K562 (cell line): ENCODE measurements at regions not wholly inside any gene's neighbourhood (a gene's known extent, or its start where the extent isn't known, plus 50 kb on each side); places are given as distances from the start of the nearest gene placed in this dataset.

Source experiments
- ATAC-seq: fragments of 200-7000 bp; cut with Tn5 transposase; 3 replicates; pipeline ENCODE4 v1.9.1; 2020; ENCODE audit warnings: moderate library complexity
- BruUV-seq: library from RNA; stranded (reverse); fragments of 400-500 nt; replicated peaks from 2 replicates; lab custom pipeline; 2021; lab: Mats Ljungman, UMichigan
- CTCF ChIA-PET: fragments of 300-600 bp; formaldehyde crosslinking; extraction: SDS; loops from one replicate; lab custom pipeline; 2021; ENCODE audit warnings: low intra/inter-chr PET ratio; lab: Yijun Ruan, JAX
- POLR2A ChIA-PET: fragments of 300-600, 350-650 bp; sonication (Branson Sonifier 250); formaldehyde crosslinking; extraction: SDS; loops from one replicate; lab custom pipeline; 2021; ENCODE audit warnings: antibody characterized with exemption, inconsistent platforms; lab: Yijun Ruan, JAX
- DNase-seq, 4 experiments: peaks; one replicate each; pipeline versions ENCODE4 v3.0.0 to v3.0.0-alpha.2; 2011 to 2018; ENCODE audit warnings: low spot score in 3 of 4, mixed read lengths in 3 of 4; ENCODE audit errors: extremely low read depth in 1 of 4
- FAIRE-seq: peaks from 2 replicates; lab custom pipeline; 2011; peaks lifted over from hg19 to GRCh38; lab: Jason Lieb, UNC
- H2AFZ ChIP-seq: 2 replicates; pipeline ENCODE4 v1.6.0; 2011; ENCODE audit warnings: low read depth, low read length, control low read depth, inconsistent platforms
- H3K27ac ChIP-seq: fragments of 200-600 bp; 3 replicates; pipeline ENCODE4 v1.8.0; 2011; ENCODE audit warnings: low read depth, mild to moderate bottlenecking, control low read depth, inconsistent platforms, low read length, moderate library complexity, mixed read lengths; ENCODE audit errors: extremely low read depth
- H3K27me3 ChIP-seq, 2 experiments: fragments of 300-600 bp in 1 of 2; 2 replicates in 1 of 2; 3 replicates in 1 of 2; pipeline versions ENCODE4 v1.6.0 to v1.8.0; 2011; ENCODE audit warnings: inconsistent platforms in 2 of 2, low read length in 2 of 2, mild to moderate bottlenecking in 1 of 2, mixed read lengths in 1 of 2, moderate library complexity in 1 of 2; ENCODE audit not compliant: control insufficient read depth in 2 of 2, insufficient read depth in 2 of 2
- H3K36me3 ChIP-seq: fragments of 300-600 bp; 3 replicates; pipeline ENCODE4 v1.8.0; 2011; ENCODE audit warnings: mild to moderate bottlenecking, low read length, inconsistent platforms; ENCODE audit not compliant: control insufficient read depth, insufficient read depth
- H3K4me1 ChIP-seq, 2 experiments: fragments of 200-600 bp in 1 of 2; replicated peaks in 1 of 2; 2 replicates in 1 of 2; 3 replicates in 1 of 2; pipeline versions ENCODE4 v1.5.1 to v1.8.0; 2011; ENCODE audit warnings: inconsistent platforms in 2 of 2, low read length in 2 of 2, mild to moderate bottlenecking in 1 of 2, mixed read lengths in 1 of 2, moderate library complexity in 1 of 2; ENCODE audit not compliant: control insufficient read depth in 2 of 2, insufficient read depth in 2 of 2
- H3K4me2 ChIP-seq: 2 replicates; pipeline ENCODE4 v1.6.1; 2011; ENCODE audit warnings: low read length, control low read depth, inconsistent platforms, mixed read lengths; ENCODE audit not compliant: insufficient read depth
- H3K4me3 ChIP-seq: fragments of 200-600 bp; sonication (generic), shearing (Covaris generic); 2 replicates; pipeline ENCODE4 v1.5.1; 2016; ENCODE audit warnings: control low read depth, inconsistent platforms
- H3K79me2 ChIP-seq: fragments of 200-600 bp; 3 replicates; pipeline ENCODE4 v1.8.0; 2011; ENCODE audit warnings: low read length, inconsistent platforms; ENCODE audit not compliant: control insufficient read depth, insufficient read depth
- H3K9ac ChIP-seq, 2 experiments: 2 replicates each; pipeline versions ENCODE4 v1.6.0 to v1.6.1; 2011; ENCODE audit warnings: low read depth in 2 of 2, low read length in 2 of 2, control low read depth in 1 of 2, inconsistent platforms in 1 of 2, mild to moderate bottlenecking in 1 of 2, mixed read lengths in 1 of 2; ENCODE audit not compliant: insufficient read depth in 1 of 2
- H3K9me1 ChIP-seq: one replicate; pipeline ENCODE4 v1.6.0; 2011; ENCODE audit warnings: inconsistent platforms, mild to moderate bottlenecking, low read length, moderate library complexity; ENCODE audit not compliant: control insufficient read depth, insufficient read depth
- H3K9me3 ChIP-seq: replicated peaks from 2 replicates; pipeline ENCODE4 v1.5.1; 2011; ENCODE audit warnings: low read depth, low read length, inconsistent platforms; ENCODE audit not compliant: control insufficient read depth, insufficient read depth
- H4K20me1 ChIP-seq: replicated peaks from 2 replicates; pipeline ENCODE4 v1.6.1; 2011; ENCODE audit warnings: low read length, inconsistent platforms, mixed read lengths; ENCODE audit not compliant: control insufficient read depth, insufficient read depth
- C11orf30 ChIP-seq: fragments of 450-650 bp; IDR thresholded peaks from 2 replicates; pipeline ENCODE4 v1.6.1; 2016; ENCODE audit warnings: low read depth, mild to moderate bottlenecking
- HMBOX1 ChIP-seq: sonication (generic); IDR thresholded peaks from 2 replicates; pipeline ENCODE4 v1.6.1; 2016
- HMGXB4 ChIP-seq: sonication (generic); formaldehyde crosslinking; IDR thresholded peaks from 2 replicates; pipeline ENCODE4 v1.8.1; 2023; ENCODE audit warnings: mild to moderate bottlenecking, missing genetic modification reagents
- HNRNPH1 ChIP-seq: fragments of 200-400 bp; formaldehyde crosslinking; optimal IDR thresholded peaks from 2 replicates; pipeline ENCODE3; 2017; ENCODE audit warnings: low read depth, mild to moderate bottlenecking, low read length, moderate library complexity
- NELFE ChIP-seq: IDR thresholded peaks from 2 replicates; pipeline ENCODE4 v1.6.1; 2011; ENCODE audit warnings: mild to moderate bottlenecking; ENCODE audit not compliant: insufficient read depth, insufficient read length
- RBM34 ChIP-seq: fragments of 200-400 bp; formaldehyde crosslinking; IDR thresholded peaks from 2 replicates; pipeline ENCODE4 v1.6.1; 2018; ENCODE audit warnings: low read length, borderline replicate concordance; ENCODE audit not compliant: insufficient read depth
- RBM39 ChIP-seq: fragments of 200-400 bp; formaldehyde crosslinking; optimal IDR thresholded peaks from 2 replicates; pipeline ENCODE3; 2018; ENCODE audit warnings: low read depth, low read length
- TEAD4 ChIP-seq, 2 experiments: sonication (generic) in 1 of 2; formaldehyde crosslinking in 1 of 2; IDR thresholded peaks; 2 replicates each; pipeline versions ENCODE4 v1.6.1 to v1.8.0; 2012 to 2022; ENCODE audit warnings: borderline replicate concordance in 1 of 2, inconsistent platforms in 1 of 2, low read length in 1 of 2, mild to moderate bottlenecking in 1 of 2, missing genetic modification reagents in 1 of 2
- TRIM28 ChIP-seq: fragments of 450-650 bp; IDR thresholded peaks from 2 replicates; pipeline ENCODE4 v1.6.1; 2017
- ZNF3 ChIP-seq: fragments of 250-450 bp; sonication (Bioruptor Pico); IDR thresholded peaks from 2 replicates; pipeline ENCODE4 v1.5.0; 2021; ENCODE audit warnings: mild to moderate bottlenecking, moderate library complexity
- WGBS: fragments of 100-300 bp; shearing (Covaris generic); methylation state at CpG from one replicate; pipeline ENCODE4 v1.1.6; 2016; ENCODE audit warnings: low coverage, mixed read lengths; ENCODE audit not compliant: insufficient coverage; ENCODE audit errors: missing lambda C conversion rate; 5-methylcytosine and 5-hydroxymethylcytosine counted together
- in situ Hi-C: fragments of 300-500 bp; cut with MboI; formaldehyde crosslinking; loops from 4 replicates; pipeline ENCODE4 v1.15.0; 2018; ENCODE audit warnings: inconsistent platforms, mixed read lengths
- intact Hi-C: fragments of 100-400 bp; cut with micrococcal nuclease; formaldehyde crosslinking; loops from 2 replicates; pipeline ENCODE4 v1.14.2; 2022

GRCh38 chr20:39535301-39535700 lies 573.2 kb downstream of the DHX35 start:
- no peaks in the 10 kb centered on the region for H3K27me3 ChIP-seq
- no peak for TF ChIP-seq RBM34
- TF ChIP-seq HMGXB4 (CRISPR knock-in tag) = no peak
- no peak for TF ChIP-seq C11orf30
- no peak for TF ChIP-seq HMBOX1
- no peak for TF ChIP-seq ZNF3 (CRISPR knock-in tag)
- TF ChIP-seq TRIM28 = no peak
- no peak for TF ChIP-seq HNRNPH1
- no peak for TF ChIP-seq TEAD4 (IDR thresholded peaks at IDR 0.05; ENCODE audit: low read length)
- no peak for TF ChIP-seq TEAD4 (CRISPR knock-in tag; IDR thresholded peaks at IDR 0.05; ENCODE audit: borderline replicate concordance)
- no peak for TF ChIP-seq RBM39
- no peak for TF ChIP-seq NELFE
- TF ChIP-seq, all 486 proteins: peak for 0
- intact Hi-C loops = no loop called here
- no peaks in the 10 kb centered on the region for H3K9me3 ChIP-seq
- no peaks in the 10 kb centered on the region for H3K9me1 ChIP-seq
- ChIA-PET CTCF (no interaction called here), POLR2A (no interaction called here)
- ATAC-seq = no peak
- WGBS = 0% methylated on average over 1 of the region's 1 CpG
- H3K27ac ChIP-seq = no peak overlapping the region
- no peak overlapping the region for H3K4me3 ChIP-seq
- no peaks in the 10 kb centered on the region for H3K36me3 ChIP-seq
- no peak for DNase-seq
- no peaks in the 10 kb centered on the region for H3K4me1 ChIP-seq
- no peak overlapping the region for H2AFZ ChIP-seq
- no peaks in the 10 kb centered on the region for H3K79me2 ChIP-seq
- H3K4me2 ChIP-seq = no peak overlapping the region
- in situ Hi-C loops = no loop called here
- H3K9ac ChIP-seq = no peak overlapping the region
- H4K20me1 ChIP-seq = no peaks in the 10 kb centered on the region
- no TSS peak for BruUV-seq
- FAIRE-seq = no peak
